HG03103 (cell line): ENCODE measurements at regions not wholly inside any gene's neighbourhood (a gene's known extent, or its start where the extent isn't known, plus 50 kb on each side); places are given as distances from the start of the nearest gene placed in this dataset.
A peak's percentile ranks its signal among the peaks of the same experiment; 100 is the strongest.

Source experiments
- ATAC-seq: cut with Tn5 transposase; IDR thresholded peaks from one replicate; pipeline ENCODE4 v1.9.1; 2021; ENCODE audit warnings: low read depth; ENCODE audit not compliant: unreplicated experiment

DNA sequence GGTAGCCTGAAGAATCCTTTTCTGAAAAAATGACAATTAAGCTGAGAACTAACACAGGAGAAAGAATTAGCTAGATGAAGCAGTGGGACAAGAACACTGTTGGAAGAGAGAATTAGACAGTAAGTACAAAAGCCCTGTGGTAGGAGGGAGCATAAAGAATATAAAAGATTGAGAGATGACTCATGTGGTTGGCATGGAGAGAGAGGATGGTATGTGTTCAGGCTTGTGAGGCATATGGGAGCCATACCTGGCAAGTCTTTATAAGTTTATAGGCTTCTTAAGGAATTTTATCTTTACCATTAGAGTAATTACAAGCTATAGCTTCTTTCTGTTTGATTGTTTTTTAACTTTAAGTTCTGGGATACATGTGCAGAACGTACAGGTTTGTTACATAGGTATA lies 325.0 kb downstream of the ARL6IP6 start:
- ATAC-seq, result no peak

- ATAC-seq, result no peak
Observed at GRCh38 chr2:153028626-153029025, 310.2 kb downstream of the ARL6IP6 start.

DNA sequence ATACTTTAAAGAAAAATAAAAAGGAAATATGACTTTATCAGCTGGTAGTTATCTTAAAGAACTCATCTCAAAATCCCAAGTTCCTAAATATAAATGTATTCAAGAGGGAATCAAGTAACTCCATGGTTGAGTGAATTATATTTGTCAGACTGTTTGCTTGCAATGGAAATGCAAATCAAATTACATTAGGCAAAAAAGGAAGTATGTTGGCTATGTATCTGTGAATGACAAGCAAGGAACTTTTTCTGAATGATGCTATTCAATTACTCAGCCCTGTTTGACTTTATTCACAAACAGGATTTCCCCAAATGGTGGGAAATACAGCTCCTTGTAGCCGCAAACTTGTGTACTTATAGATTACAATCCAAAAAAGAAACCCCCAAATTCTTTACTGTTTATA lies 309.1 kb downstream of the ARL6IP6 start:
- ATAC-seq, result no peak

DNA sequence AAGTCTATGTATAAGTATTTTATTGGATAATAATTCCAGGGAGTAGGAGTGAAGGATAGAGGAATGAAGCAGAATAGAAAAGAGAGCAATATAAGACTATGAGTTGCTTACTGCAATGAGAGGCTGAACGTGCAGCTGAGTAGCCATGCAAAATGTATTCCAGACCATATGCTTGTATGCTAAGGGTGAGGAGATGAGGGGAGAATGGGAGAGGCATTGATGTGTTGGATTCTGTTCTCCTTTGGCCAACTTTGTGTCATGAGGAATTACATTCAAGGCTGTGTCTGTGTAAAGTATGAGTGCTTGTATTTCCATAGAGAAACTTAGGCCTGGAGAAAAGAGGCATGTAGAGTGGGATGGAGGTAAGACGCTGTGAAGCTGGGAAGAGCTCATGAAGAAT lies 301.8 kb downstream of the ARL6IP6 start:
- ATAC-seq, result no peak

DNA sequence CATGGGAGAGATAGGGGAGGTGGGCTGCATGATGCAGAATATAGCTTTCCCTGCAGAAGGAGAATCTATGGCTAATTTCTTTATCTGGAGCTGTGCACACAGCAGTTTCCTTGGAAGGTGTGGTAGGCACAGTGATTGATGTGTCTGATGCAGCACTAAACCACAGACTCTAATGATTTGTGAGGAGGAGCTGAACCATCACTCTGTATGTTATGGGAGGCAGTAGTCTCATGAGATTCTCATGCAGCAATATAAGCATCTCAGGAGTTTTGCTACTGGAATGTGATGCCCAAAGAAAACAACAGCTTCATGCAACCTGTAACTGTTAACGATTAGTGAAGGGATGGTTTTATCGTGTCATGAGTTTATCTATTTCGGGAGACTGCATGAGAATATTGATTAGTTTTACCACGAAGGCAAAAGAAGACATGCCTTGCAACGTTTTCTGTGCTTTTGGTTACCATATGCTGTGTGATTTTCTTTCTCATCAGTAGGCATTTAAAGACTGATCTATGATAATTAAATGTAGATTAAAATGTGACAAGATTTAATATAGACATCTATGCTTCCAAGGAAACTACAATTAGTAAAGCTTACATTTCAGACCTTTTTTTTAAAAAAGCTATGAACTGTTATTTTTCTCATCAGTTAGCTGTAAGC lies 286.8 kb downstream of the ARL6IP6 start:
- no peak for ATAC-seq

GRCh38 chr2:153004627-153005026 lies 286.2 kb downstream of the ARL6IP6 start:
- ATAC-seq, result no peak

GRCh38 chr2:152974146-152974545 lies 255.7 kb downstream of the ARL6IP6 start:
- ATAC-seq, result no peak

- ATAC-seq, result no peak
Observed at GRCh38 chr2:152971685-152972084, 253.3 kb downstream of the ARL6IP6 start.

DNA sequence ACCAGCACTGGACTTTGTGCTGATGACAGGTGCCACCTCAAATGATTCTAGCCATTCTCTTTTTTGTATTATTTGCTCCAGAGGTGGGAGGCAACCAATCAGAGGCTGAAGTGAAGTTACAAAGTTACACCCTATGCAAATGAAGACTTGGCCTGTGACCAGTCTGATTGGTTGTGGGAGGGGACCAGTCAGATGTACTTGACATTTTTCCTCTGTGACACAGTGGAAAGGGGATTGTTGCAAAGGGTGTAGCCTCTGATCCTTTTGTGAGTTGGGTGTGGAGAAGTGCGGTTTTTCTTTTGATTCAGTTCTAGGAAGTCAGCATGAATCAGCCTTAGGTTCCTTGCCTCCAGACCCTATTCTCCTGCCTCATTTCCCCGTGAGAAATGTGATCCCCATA lies 244.0 kb downstream of the ARL6IP6 start:
- ATAC-seq, result no peak

GRCh38 chr2:152961351-152961750 lies 242.9 kb downstream of the ARL6IP6 start:
- no peak for ATAC-seq

- no peak for ATAC-seq
Observed at GRCh38 chr2:152950126-152950525, 231.7 kb downstream of the ARL6IP6 start.

DNA sequence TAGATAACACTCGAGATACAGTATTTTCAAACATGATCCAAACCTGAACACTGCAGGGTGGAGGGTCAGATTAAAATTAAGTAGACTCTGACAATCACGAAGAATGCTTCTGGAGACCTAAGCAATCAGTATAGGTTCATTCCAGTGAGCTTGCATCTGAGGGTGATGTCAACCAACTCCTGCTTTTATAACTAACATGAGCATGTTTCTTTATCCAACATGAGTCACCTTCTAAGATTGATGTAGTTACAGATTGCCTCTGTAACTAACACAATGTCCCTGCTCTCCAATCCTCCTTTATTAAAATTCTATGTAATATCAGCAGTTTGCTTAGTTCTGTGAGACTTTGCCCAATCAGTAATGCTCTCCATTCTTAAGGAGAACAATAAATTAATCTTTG lies 225.7 kb downstream of the ARL6IP6 start:
- no peak for ATAC-seq

GRCh38 chr2:152942940-152943440 lies 224.6 kb downstream of the ARL6IP6 start:
- ATAC-seq, result no peak

GRCh38 chr2:152930501-152930900 lies 212.1 kb downstream of the ARL6IP6 start:
- ATAC-seq, result no peak

- ATAC-seq, result no peak
Observed at GRCh38 chr2:152929628-152930027, 211.2 kb downstream of the ARL6IP6 start.

DNA sequence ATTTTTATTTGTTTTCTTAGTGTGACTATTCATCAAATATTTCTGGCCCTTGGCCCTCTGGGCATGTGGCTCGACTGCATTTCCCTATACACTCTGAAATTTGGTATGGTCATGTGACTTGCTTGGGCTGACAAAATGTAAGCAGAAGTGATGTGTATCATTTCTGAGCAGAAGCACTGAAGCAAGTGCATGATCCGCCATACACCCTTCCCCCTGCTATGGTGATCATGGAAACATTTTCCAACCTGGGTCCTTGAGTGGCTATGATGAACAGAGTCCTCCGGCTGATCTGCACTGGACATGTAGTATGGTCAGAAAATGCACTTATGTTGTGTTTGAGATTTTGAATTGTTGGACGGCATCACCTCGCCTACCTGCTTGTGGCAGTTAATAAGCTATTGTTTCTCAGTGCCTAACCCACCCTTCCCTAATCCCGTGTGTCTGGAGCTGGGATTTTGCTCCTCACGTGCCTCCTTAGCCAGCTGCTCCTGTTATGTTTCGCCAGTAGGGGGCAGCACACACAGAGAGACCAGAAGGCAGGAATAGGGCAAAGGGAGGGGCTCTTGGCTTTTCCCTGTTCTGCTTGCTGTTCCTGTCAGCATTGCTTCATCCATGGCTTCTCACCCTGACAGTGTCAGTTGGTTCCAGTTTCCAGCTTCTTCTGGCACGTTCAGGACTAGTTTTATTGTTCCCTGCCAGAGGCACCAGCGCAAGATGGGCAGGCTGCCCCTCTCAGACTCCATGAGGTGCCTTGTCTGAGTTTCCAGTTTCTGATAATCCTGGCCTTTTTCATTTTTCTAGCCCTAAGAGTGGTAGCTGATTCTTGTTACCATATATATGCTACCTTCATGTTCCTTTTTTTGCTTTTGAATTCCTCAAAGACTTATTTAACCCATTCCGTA lies 207.4 kb downstream of the ARL6IP6 start:
- ATAC-seq, result peak; percentile 92

DNA sequence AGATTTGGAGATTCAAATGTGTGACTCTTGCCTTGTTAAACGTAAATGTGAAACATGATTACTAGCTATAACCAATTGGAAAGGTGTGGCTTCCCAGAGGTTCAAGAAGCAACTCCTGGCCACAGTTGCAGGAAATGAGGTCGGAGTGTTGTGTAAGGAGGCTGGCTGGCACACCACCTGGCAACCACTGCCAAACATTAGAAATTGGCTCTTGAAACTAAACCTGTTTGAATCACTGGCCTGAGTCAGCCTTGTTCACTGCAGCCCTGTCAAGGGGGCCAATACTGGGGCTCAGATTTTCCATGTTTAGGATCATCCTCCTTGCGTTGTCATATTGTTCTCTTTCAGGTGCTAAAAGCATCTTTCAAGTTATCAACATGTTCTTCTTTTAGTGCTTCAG lies 206.3 kb downstream of the ARL6IP6 start:
- ATAC-seq, result no peak

DNA sequence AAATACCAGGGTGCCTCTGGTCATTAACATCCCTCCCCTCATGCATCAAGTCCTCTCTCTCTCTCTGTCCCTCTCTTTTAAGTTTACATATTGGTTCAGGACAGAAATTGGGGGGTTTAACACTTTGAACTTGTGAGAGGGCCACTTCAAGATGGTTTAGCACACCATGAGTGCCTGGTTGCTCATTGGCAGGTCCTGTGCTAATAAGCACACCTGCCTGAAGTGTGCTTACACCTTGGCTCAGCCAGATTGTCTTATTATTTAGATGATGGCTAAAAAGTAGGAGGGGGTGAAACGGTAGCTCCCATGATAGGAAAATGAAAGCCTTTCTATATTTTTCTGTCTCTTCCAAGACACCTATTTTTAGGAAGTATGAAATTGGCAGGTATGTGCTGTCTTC lies 205.8 kb downstream of the ARL6IP6 start:
- ATAC-seq, result no peak

DNA sequence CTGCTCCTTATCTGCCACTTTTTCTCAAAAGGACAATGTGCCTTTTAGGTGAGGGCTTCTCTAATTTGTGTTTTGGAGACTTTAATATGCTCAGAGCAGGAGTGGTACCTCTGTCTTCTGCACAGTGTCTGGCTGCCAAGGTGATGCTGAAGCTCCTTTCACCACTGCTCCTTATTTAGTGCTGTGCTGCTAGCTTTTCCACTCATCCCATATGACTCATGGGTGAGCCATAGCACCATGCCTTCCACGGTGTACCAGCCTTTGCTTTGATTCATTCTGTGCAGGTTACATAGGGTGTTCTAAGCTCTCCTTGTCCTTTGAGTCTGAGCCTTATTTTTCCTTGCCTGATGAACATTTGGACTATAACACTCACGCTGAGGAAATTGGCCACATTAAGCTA lies 202.4 kb downstream of the ARL6IP6 start:
- ATAC-seq, result no peak

GRCh38 chr2:152910970-152911369 lies 192.6 kb downstream of the ARL6IP6 start:
- no peak for ATAC-seq

DNA sequence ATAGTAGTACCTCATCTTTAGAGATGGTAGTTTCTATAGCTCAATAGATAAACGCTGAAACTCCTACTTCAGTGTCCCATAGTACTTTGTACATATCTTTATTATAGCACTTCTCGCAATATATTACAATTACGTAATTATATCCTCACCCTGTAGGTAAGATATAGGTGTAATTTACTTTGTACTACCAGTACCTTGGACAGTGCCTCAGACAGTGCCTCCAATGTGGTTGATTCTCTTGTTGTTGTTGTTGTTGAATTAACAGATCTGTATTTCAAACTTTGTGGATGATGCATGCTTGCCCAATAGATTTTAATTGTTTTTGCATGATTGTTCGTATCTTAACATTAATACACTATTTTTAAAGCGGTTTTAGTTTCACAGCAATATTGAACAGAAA lies 188.6 kb downstream of the ARL6IP6 start:
- ATAC-seq, result no peak

GRCh38 chr2:152894051-152894450 lies 175.6 kb downstream of the ARL6IP6 start:
- no peak for ATAC-seq
